ENCODE measurements at regions not wholly inside any gene's neighbourhood (a gene's known extent, or its start where the extent isn't known, plus 50 kb on each side); places are given as distances from the start of the nearest gene placed in this dataset.

DNA sequence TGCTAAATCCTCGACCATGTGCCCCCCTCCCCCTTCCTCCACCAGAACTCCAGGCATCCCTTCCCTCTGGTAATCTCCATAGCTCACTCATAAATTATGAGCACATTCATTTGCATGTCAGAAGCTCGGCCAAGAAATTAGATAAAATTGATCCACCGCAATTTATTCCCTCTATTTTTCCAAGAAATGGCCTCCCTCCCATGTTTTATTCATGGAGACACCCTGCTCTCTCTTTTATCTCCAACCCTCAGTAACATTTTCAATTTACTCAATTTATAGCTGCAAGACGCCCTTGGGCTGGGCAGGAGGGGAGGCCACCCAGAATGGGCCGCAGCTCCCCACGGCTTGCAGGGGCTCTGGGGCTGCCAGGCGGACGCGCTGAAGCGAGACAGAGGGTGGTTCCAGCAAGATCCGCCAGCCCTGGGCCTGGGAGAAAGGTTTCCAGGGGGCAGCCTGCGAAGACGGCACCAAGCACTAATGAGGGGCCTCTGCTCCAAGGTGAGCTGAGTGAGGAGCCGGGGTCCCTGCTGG is 54.7 kb upstream of the ZNF423 start:
- TF ChIP-seq CTCF (IDR thresholded peaks at IDR 0.05): no peak

- no peak for TF ChIP-seq CTCF (IDR thresholded peaks at IDR 0.05)
These were observed 55.5 kb upstream of the ZNF423 start for GRCh38 chr16:49911430-49911829.

- no peak for TF ChIP-seq CTCF (IDR thresholded peaks at IDR 0.05)
These were observed 56.8 kb upstream of the ZNF423 start for GRCh38 chr16:49912721-49913120.

DNA sequence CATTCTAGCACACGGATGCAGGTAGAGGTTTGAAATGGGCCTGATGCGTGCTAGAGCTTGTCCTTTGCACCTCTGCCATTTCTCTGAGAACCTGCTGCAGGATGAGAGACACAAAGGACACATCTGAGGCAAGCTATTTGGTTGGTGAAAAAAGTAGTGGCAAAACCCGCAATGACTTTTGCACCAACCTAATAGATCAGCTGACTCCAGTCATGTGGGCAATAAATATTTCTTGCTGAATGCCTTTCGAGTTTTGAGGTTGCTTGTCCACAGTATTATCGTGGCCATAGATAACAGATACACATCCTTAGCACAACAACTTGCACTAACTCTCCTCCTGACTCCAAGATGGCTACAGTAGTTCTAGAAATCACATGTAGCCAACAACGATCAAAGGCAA is 57.8 kb upstream of the ZNF423 start:
- no peak for TF ChIP-seq CTCF (IDR thresholded peaks at IDR 0.05)

GRCh38 chr16:49914657-49915056 is 58.7 kb upstream of the ZNF423 start:
- no peak for TF ChIP-seq CTCF (IDR thresholded peaks at IDR 0.05)

DNA sequence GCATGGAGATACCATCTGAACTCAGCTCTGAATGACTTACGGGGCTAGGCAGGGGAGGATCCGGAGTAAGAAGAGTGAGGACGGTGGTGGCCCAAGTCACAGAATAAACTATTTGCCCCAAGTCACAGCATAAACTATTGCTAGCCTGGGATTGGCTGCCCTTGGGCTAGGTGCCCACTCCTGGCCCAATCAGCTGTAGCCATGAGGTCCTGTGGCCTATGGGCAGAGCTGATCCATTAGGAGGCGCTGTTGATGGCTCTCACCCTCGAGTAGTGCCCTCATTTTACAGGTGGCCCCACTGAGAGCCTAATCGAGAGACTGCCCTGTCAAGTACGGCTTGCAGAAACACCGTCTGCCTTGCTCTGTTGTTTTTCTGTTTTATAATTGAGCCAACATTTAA is 62.3 kb upstream of the ZNF423 start:
- TF ChIP-seq CTCF (IDR thresholded peaks at IDR 0.05): no peak

DNA sequence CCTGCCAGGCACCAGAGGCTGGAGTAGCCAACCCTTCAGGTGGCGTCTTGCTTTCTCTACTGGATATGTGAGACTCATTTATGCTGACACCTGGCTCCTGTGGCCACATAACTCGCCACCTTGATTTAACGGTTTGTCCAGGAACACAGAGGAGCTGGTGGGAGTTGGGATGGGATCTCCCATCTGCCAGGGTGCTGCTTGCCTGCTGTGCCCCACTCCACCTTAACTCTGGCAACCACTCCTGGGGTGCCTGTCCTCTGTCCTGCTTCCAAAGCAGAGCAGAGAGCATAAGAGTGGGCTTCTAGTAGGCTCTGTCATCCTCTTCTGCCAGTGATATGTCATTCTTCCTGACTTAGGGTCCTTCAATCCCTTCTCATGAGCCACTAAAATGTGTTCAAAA is 63.4 kb upstream of the ZNF423 start:
- TF ChIP-seq CTCF (IDR thresholded peaks at IDR 0.05): no peak

- TF ChIP-seq CTCF (IDR thresholded peaks at IDR 0.05): no peak
These were observed 64.5 kb upstream of the ZNF423 start for GRCh38 chr16:49920397-49920796.
